ENCODE measurements at regions not wholly inside any gene's neighbourhood (a gene's known extent, or its start where the extent isn't known, plus 50 kb on each side); places are given as distances from the start of the nearest gene placed in this dataset.
"Not testable (repeated sequence)": the region's sequence is repeated elsewhere in the genome, so short reads cannot be mapped to it uniquely, and the experiment has no call there.

GRCh38 chr5:177941386-177941785 is 54.7 kb downstream of the PROP1 start:
- not testable (repeated sequence) for DNase-seq (ENCODE audit: low spot score)

- DNase-seq (ENCODE audit: low spot score): peak; percentile 64
Measured at GRCh38 chr5:177939246-177940171, 56.5 kb downstream of the PROP1 start.

- DNase-seq (ENCODE audit: low spot score): not testable (repeated sequence)
Measured at GRCh38 chr5:177938767-177939166, 57.3 kb downstream of the PROP1 start.

GRCh38 chr5:177934233-177934632 is 61.8 kb downstream of the PROP1 start:
- not testable (repeated sequence) for DNase-seq (ENCODE audit: low spot score)

GRCh38 chr5:177930269-177931022 is 65.6 kb downstream of the PROP1 start:
- not testable (repeated sequence) for DNase-seq (ENCODE audit: low spot score)

- DNase-seq (ENCODE audit: low spot score): not testable (repeated sequence)
Measured at GRCh38 chr5:177929618-177930017, 66.4 kb downstream of the PROP1 start.

GRCh38 chr5:177927500-177927899 is 68.5 kb downstream of the PROP1 start:
- not testable (repeated sequence) for DNase-seq (ENCODE audit: low spot score)

- not testable (repeated sequence) for DNase-seq (ENCODE audit: low spot score)
Measured at GRCh38 chr5:177924577-177924976, 71.5 kb downstream of the PROP1 start.

- DNase-seq (ENCODE audit: low spot score): not testable (repeated sequence)
Measured at GRCh38 chr5:177923837-177924236, 72.2 kb downstream of the PROP1 start.

GRCh38 chr5:177923189-177923588 is 72.9 kb downstream of the PROP1 start:
- not testable (repeated sequence) for DNase-seq (ENCODE audit: low spot score)

GRCh38 chr5:177909261-177909660 is 86.8 kb downstream of the PROP1 start:
- DNase-seq (ENCODE audit: low spot score): not testable (repeated sequence)

- DNase-seq (ENCODE audit: low spot score): not testable (repeated sequence)
Measured at GRCh38 chr5:177902806-177903205, 93.2 kb downstream of the PROP1 start.

- not testable (repeated sequence) for DNase-seq (ENCODE audit: low spot score)
Measured at GRCh38 chr5:177900066-177900465, 96.0 kb downstream of the PROP1 start.

- DNase-seq (ENCODE audit: low spot score): not testable (repeated sequence)
Measured at GRCh38 chr5:177894681-177895453, 101.2 kb downstream of the PROP1 start.

- not testable (repeated sequence) for DNase-seq (ENCODE audit: low spot score)
Measured at GRCh38 chr5:177892357-177892665, 103.7 kb downstream of the PROP1 start.

GRCh38 chr5:177891547-177892356 is 104.3 kb downstream of the PROP1 start:
- DNase-seq (ENCODE audit: low spot score): not testable (repeated sequence)

GRCh38 chr5:177883295-177883694 is 100.6 kb upstream of the FAM153A start:
- not testable (repeated sequence) for DNase-seq (ENCODE audit: low spot score)

GRCh38 chr5:177875900-177876238 is 93.2 kb upstream of the FAM153A start:
- DNase-seq (ENCODE audit: low spot score): not testable (repeated sequence)

GRCh38 chr5:177875013-177875899 is 92.6 kb upstream of the FAM153A start:
- not testable (repeated sequence) for DNase-seq (ENCODE audit: low spot score)

- not testable (repeated sequence) for DNase-seq (ENCODE audit: low spot score)
Measured at GRCh38 chr5:177863822-177864446, 81.2 kb upstream of the FAM153A start.
